ENCODE measurements at regions not wholly inside any gene's neighbourhood (a gene's known extent, or its start where the extent isn't known, plus 50 kb on each side); places are given as distances from the start of the nearest gene placed in this dataset.

DNA sequence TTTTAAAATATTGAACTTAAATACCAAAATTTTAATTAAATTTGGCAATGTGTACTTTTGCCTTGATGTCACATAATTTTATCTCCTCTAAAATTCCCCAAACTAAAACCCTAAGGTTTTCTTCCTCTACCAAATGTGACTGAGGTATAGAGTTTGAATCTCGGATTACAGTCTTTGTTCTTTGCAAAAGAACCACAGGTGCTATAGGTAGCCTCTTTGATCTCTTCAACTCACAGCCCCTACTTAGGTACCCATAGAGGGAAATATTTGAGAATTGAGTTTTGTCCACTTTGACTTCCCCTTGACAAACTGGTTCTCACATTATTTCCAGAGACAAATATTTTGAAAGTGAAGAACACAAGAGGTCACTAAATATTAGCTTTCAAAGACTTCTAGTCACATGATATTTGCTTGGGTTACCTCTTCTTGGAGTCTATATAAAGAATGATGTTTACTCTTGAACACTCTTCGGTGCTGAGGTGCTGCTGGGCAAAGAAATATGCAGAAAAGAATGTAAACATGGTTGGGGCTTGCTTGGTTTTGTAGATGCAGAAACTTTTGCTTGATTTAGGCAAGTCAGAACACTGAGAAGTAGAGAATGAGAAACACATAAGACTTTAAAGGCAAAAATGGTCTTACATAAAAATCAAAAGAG lies 120.8 kb upstream of the MCTP2 start:
- no peaks in the 10 kb centered on the region for H3K36me3 ChIP-seq
- no peaks in the 10 kb centered on the region for H3K9me3 ChIP-seq
- TF ChIP-seq POLR2A (IDR thresholded peaks at IDR 0.05) = no peak
- TF ChIP-seq, protein P1, sequence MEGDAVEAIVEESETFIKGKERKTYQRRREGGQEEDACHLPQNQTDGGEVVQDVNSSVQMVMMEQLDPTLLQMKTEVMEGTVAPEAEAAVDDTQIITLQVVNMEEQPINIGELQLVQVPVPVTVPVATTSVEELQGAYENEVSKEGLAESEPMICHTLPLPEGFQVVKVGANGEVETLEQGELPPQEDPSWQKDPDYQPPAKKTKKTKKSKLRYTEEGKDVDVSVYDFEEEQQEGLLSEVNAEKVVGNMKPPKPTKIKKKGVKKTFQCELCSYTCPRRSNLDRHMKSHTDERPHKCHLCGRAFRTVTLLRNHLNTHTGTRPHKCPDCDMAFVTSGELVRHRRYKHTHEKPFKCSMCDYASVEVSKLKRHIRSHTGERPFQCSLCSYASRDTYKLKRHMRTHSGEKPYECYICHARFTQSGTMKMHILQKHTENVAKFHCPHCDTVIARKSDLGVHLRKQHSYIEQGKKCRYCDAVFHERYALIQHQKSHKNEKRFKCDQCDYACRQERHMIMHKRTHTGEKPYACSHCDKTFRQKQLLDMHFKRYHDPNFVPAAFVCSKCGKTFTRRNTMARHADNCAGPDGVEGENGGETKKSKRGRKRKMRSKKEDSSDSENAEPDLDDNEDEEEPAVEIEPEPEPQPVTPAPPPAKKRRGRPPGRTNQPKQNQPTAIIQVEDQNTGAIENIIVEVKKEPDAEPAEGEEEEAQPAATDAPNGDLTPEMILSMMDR (IDR thresholded peaks at IDR 0.05 in 4 of 5, conservative IDR thresholded peaks at IDR 0.05 in 1 of 5) = no peak
- no peaks in the 10 kb centered on the region for H3K27me3 ChIP-seq
- H3K4me1 ChIP-seq = no peaks in the 10 kb centered on the region
- DNase-seq (no peak), ATAC-seq (no peak)
- no peak overlapping the region for H3K27ac ChIP-seq
- intact Hi-C loops (cut with DNase I; ENCODE audit: low total_unique reads) (no loop called here), in situ Hi-C loops (cut with MboI; ENCODE audit: low sequenced_read_pairs in 4 of 4) (loop anchor here in 3 of 4 donors (10.0 to 25.0 kb wide), 3 partner anchors 116 to 1323 kb away; no protein-coding TSS in a partner anchor)
- H3K4me3 ChIP-seq = no peak overlapping the region

DNA sequence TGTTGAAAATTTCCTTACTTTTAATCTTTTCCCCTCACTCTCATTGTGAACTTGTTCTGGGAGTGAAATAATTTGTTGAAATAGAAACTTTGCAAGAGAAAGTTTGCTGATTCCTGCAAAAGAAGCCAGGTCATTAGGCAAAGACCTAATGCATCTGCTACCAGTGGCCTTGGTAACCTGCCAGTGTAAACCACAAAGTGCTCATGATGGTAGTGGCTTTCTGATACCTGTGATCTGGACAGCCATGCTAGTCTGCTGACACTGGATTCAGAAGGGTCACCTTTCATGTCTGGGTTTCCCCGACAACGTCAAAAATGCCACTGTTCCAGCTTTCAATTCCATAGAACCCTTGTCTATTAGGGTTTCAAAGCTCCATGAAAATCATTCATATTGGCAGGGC lies 123.7 kb upstream of the MCTP2 start:
- H3K4me3 ChIP-seq = no peak overlapping the region
- no peaks in the 10 kb centered on the region for H3K9me3 ChIP-seq
- no peaks in the 10 kb centered on the region for H3K27me3 ChIP-seq
- TF ChIP-seq, protein P1 (IDR thresholded peaks at IDR 0.05 in 4 of 5, conservative IDR thresholded peaks at IDR 0.05 in 1 of 5) = no peak
- no peak for TF ChIP-seq POLR2A (IDR thresholded peaks at IDR 0.05)
- no peak for DNase-seq
- no peaks in the 10 kb centered on the region for H3K36me3 ChIP-seq
- in situ Hi-C loops (cut with MboI; ENCODE audit: low sequenced_read_pairs in 4 of 4) = loop anchor here in 2 of 4 donors (25.0 kb wide), 2 partner anchors 820 to 1320 kb away; no protein-coding TSS in a partner anchor
- no peak overlapping the region for H3K27ac ChIP-seq
- intact Hi-C loops (cut with DNase I; ENCODE audit: low total_unique reads) = no loop called here
- H3K4me1 ChIP-seq = no peaks in the 10 kb centered on the region
- no peak for ATAC-seq

DNA sequence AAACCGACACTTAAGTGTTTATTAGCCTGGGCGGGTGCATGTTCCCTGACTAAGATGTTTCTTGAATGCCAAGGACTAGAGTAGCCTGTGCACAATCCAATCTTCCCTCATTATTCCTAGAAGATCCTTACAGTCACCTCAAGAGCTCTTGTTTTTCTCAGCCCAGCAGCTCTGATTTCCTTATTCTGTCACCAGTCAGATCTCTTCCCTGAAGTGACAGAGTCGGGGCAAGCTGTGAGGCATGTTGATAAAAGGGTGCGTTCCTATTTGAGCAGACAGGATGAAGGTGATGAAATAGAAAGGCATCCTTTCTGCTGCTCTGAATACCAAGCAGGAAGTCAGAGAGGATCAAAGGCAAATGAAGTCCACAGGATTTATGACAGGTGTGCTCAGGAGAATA lies 125.6 kb upstream of the MCTP2 start:
- no peak for ATAC-seq
- H3K27me3 ChIP-seq = no peaks in the 10 kb centered on the region
- DNase-seq = no peak
- intact Hi-C loops (cut with DNase I; ENCODE audit: low total_unique reads) = no loop called here
- no peak overlapping the region for H3K27ac ChIP-seq
- TF ChIP-seq POLR2A (IDR thresholded peaks at IDR 0.05) = no peak
- TF ChIP-seq, protein P1 (IDR thresholded peaks at IDR 0.05 in 4 of 5, conservative IDR thresholded peaks at IDR 0.05 in 1 of 5) = no peak
- H3K36me3 ChIP-seq = no peaks in the 10 kb centered on the region
- in situ Hi-C loops (cut with MboI; ENCODE audit: low sequenced_read_pairs in 4 of 4) = loop anchor here in 2 of 4 donors (25.0 kb wide), 2 partner anchors 818 to 1318 kb away; no protein-coding TSS in a partner anchor
- H3K9me3 ChIP-seq = no peaks in the 10 kb centered on the region
- no peak overlapping the region for H3K4me3 ChIP-seq
- no peaks in the 10 kb centered on the region for H3K4me1 ChIP-seq

DNA sequence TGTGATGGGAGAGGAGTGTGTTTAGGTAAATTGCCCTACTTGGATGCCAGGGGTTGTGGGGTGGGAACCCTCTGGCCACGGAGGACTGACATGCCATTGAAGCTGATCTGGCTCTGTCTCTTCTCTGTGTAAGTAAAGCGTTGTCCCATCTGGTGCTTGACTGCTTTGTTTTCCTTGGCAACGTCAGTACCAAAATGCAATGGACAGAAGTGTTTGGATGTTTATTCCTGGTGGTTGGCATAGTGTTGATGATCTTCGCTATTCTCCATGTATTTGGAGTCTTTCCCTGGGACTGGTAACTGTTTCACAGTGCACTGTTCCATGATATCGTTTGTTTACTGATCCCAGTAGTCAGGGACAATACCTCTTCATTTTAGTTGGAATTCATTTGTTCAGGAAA lies 130.5 kb upstream of the MCTP2 start:
- Histone ChIP-seq H3K4me3 (no peak overlapping the region), H3K27me3 (no peaks in the 10 kb centered on the region), H3K9me3 (no peaks in the 10 kb centered on the region), H3K4me1 (no peaks in the 10 kb centered on the region), H3K36me3 (no peaks in the 10 kb centered on the region), H3K27ac (no peak overlapping the region)
- intact Hi-C loops (cut with DNase I; ENCODE audit: low total_unique reads) = no loop called here
- TF ChIP-seq, protein P1 (IDR thresholded peaks at IDR 0.05 in 4 of 5, conservative IDR thresholded peaks at IDR 0.05 in 1 of 5) = no peak
- TF ChIP-seq POLR2A (IDR thresholded peaks at IDR 0.05) = no peak
- in situ Hi-C loops (cut with MboI; ENCODE audit: low sequenced_read_pairs in 4 of 4) = loop anchor here in 2 of 4 donors (25.0 kb wide), 2 partner anchors 814 to 1314 kb away; no protein-coding TSS in a partner anchor
- ATAC-seq (no peak), DNase-seq (no peak)

Measured in gastrocnemius medialis (tissue), 4 donors.